Astrocyte (in vitro differentiated cells and primary cell): ENCODE measurements at regions not wholly inside any gene's neighbourhood (a gene's known extent, or its start where the extent isn't known, plus 50 kb on each side); places are given as distances from the start of the nearest gene placed in this dataset.

Experiments
- DNase-seq: peaks from one replicate; pipeline ENCODE4 v3.0.0-alpha.2; 2010; ENCODE audit warnings: low read depth
- FAIRE-seq: peaks from 2 replicates; lab custom pipeline; 2011; peaks lifted over from hg19 to GRCh38; lab: Jason Lieb, UNC
- H2AFZ ChIP-seq: 2 replicates; pipeline ENCODE4 v1.6.0; 2012; ENCODE audit warnings: low read depth, low read length, inconsistent platforms
- H3K27ac ChIP-seq: 2 replicates; pipeline ENCODE4 v1.5.1; 2011; ENCODE audit warnings: low read depth, low read length, inconsistent platforms
- H3K27me3 ChIP-seq: 2 replicates; pipeline ENCODE4 v1.6.0; 2011; ENCODE audit warnings: low read length, inconsistent platforms; ENCODE audit not compliant: insufficient read depth
- H3K36me3 ChIP-seq: 2 replicates; pipeline ENCODE4 v1.5.1; 2011; ENCODE audit warnings: low read length, inconsistent platforms; ENCODE audit not compliant: insufficient read depth
- H3K4me1 ChIP-seq: 2 replicates; pipeline ENCODE4 v1.5.1; 2011; ENCODE audit warnings: low read length, inconsistent platforms; ENCODE audit not compliant: insufficient read depth
- H3K4me2 ChIP-seq: 2 replicates; pipeline ENCODE4 v1.6.0; 2012; ENCODE audit warnings: low read length, inconsistent platforms
- H3K4me3 ChIP-seq: 2 replicates; pipeline ENCODE4 v1.5.1; 2011; ENCODE audit warnings: low read depth, mild to moderate bottlenecking, low read length, inconsistent platforms; ENCODE audit not compliant: insufficient read depth
- H3K79me2 ChIP-seq: 2 replicates; pipeline ENCODE4 v1.6.0; 2012; ENCODE audit warnings: mild to moderate bottlenecking, low read length, inconsistent platforms; ENCODE audit not compliant: insufficient read depth
- H3K9ac ChIP-seq: 2 replicates; pipeline ENCODE4 v1.6.0; 2012; ENCODE audit warnings: mild to moderate bottlenecking, low read length, inconsistent platforms
- H3K9me3 ChIP-seq: 2 replicates; pipeline ENCODE4 v1.5.1; 2012; ENCODE audit warnings: low read depth, mild to moderate bottlenecking, low read length, inconsistent platforms; ENCODE audit not compliant: insufficient read depth
- H4K20me1 ChIP-seq: 2 replicates; pipeline ENCODE4 v1.6.0; 2012; ENCODE audit warnings: low read length, inconsistent platforms; ENCODE audit not compliant: insufficient read depth
- H3K27ac Mint-ChIP-seq: one replicate; pipeline ENCODE4 v1.8.0; 2021; ENCODE audit warnings: mild to moderate bottlenecking, mixed read lengths; ENCODE audit not compliant: unreplicated experiment
- H3K27me3 Mint-ChIP-seq: one replicate; pipeline ENCODE4 v1.8.0; 2021; ENCODE audit warnings: low read depth, mixed read lengths; ENCODE audit not compliant: unreplicated experiment
- H3K36me3 Mint-ChIP-seq: one replicate; pipeline ENCODE4 v1.8.0; 2021; ENCODE audit warnings: low read depth, mixed read lengths; ENCODE audit not compliant: unreplicated experiment
- H3K4me1 Mint-ChIP-seq: one replicate; pipeline ENCODE4 v1.8.0; 2021; ENCODE audit warnings: low read depth, mixed read lengths; ENCODE audit not compliant: unreplicated experiment
- H3K4me3 Mint-ChIP-seq: one replicate; pipeline ENCODE4 v1.8.0; 2021; ENCODE audit warnings: mild to moderate bottlenecking, moderate library complexity, mixed read lengths; ENCODE audit not compliant: unreplicated experiment
- H3K9me3 Mint-ChIP-seq: one replicate; pipeline ENCODE4 v1.8.0; 2021; ENCODE audit warnings: mild to moderate bottlenecking, mixed read lengths; ENCODE audit not compliant: unreplicated experiment
- EZH2 ChIP-seq: IDR thresholded peaks from 2 replicates; pipeline ENCODE4 v1.6.1; 2012; ENCODE audit warnings: mild to moderate bottlenecking, low read length, inconsistent platforms; ENCODE audit not compliant: insufficient read depth
- TF ChIP-seq, protein P1 (sequence below): IDR thresholded peaks from 2 replicates; pipeline ENCODE4 v1.5.1; 2011; ENCODE audit warnings: low read depth, mild to moderate bottlenecking, inconsistent platforms, low read length, moderate library complexity; ENCODE audit not compliant: insufficient read depth

DNA sequence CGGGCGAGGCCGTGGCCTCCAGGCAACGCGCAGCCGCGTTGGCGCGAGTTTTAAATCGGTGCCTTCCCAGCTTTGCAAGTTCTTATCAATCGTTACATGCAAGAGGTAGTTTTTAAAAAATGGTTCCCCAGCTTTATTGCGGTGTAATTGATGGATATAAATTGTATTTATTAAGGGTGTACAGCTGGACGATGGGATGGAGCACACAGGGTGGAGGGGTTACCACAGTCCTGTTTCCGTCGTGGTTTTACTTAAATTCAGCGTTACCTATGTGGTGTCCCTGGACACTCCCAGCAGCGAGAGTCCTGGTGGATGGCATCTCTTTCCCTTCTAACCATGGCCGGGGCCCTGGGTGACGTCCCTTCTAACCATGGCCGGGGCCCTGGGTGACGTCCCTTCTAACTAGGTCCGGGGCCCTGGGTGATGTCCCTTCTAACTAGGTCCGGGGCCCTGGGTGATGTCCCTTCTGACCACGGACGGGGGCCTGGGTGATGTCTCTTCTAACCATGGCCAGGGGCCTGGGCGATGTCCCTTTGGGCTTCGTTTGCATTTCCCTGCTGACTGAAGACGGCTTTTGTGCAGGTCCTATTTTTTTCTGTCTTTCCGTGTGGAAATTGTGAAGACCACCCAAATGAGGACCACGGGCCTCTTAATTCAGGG, 97.9 kb downstream of the TNFAIP2 start:
- no peaks in the 10 kb centered on the region for H4K20me1 ChIP-seq
- Mint-ChIP-seq H3K27me3 (peaks cover 52% of the 10 kb centered on the region), H3K36me3 (no peaks in the 10 kb centered on the region), H3K4me1 (no peaks in the 10 kb centered on the region), H3K9me3 (no peaks in the 10 kb centered on the region), H3K27ac (no peak overlapping the region), H3K4me3 (no peak overlapping the region)
- H3K36me3 ChIP-seq: no peaks in the 10 kb centered on the region
- H3K4me1 ChIP-seq: no peaks in the 10 kb centered on the region
- H3K4me2 ChIP-seq: peak overlapping the region; percentile 70
- no peak overlapping the region for H3K9ac ChIP-seq
- peak overlapping the region; percentile 56 for H2AFZ ChIP-seq
- no peak overlapping the region for H3K27ac ChIP-seq
- no peaks in the 10 kb centered on the region for H3K79me2 ChIP-seq
- H3K27me3 ChIP-seq: peaks cover 51% of the 10 kb centered on the region
- no peak for FAIRE-seq
- DNase-seq: no peak
- no peak overlapping the region for H3K4me3 ChIP-seq
- TF ChIP-seq, protein P1, sequence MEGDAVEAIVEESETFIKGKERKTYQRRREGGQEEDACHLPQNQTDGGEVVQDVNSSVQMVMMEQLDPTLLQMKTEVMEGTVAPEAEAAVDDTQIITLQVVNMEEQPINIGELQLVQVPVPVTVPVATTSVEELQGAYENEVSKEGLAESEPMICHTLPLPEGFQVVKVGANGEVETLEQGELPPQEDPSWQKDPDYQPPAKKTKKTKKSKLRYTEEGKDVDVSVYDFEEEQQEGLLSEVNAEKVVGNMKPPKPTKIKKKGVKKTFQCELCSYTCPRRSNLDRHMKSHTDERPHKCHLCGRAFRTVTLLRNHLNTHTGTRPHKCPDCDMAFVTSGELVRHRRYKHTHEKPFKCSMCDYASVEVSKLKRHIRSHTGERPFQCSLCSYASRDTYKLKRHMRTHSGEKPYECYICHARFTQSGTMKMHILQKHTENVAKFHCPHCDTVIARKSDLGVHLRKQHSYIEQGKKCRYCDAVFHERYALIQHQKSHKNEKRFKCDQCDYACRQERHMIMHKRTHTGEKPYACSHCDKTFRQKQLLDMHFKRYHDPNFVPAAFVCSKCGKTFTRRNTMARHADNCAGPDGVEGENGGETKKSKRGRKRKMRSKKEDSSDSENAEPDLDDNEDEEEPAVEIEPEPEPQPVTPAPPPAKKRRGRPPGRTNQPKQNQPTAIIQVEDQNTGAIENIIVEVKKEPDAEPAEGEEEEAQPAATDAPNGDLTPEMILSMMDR: no peak
- TF ChIP-seq EZH2: peak; percentile 51
- H3K9me3 ChIP-seq: peaks cover 5% of the 10 kb centered on the region

DNA sequence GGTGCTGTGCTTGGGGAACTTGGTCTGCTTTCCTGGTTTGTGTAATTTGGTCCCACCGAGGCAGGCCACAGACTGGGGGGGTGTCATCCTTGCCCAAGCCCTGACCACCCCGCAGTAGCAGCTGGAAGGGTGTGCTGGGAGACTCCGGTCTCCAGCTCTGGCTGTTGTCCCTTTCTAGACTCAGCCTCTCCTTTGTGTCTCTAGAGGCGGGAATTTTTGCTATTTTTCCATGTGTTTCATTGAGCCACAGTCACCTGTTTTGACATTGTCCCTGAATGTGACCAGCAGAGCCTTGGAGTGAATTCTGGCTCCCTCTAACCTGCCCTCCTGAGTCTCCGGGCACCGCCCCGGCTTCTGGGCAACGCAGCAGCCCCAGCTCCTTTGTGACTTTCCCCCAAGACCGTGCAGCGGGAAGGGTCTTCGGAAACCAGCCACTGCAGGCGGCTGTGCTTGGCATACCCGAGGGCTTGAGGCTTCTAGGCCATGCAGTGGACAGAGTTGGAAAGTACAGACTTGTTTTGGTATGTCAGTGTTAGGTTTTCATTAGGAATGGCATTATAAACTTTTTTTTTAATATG, 98.6 kb downstream of the TNFAIP2 start:
- DNase-seq: no peak
- Histone ChIP-seq H3K4me2 (no peak overlapping the region), H3K36me3 (no peaks in the 10 kb centered on the region), H3K27ac (no peak overlapping the region), H3K9ac (no peak overlapping the region), H3K9me3 (peaks cover 5% of the 10 kb centered on the region), H3K4me1 (no peaks in the 10 kb centered on the region), H3K27me3 (peaks cover 55% of the 10 kb centered on the region), H3K79me2 (no peaks in the 10 kb centered on the region), H2AFZ (no peak overlapping the region), H3K4me3 (no peak overlapping the region), H4K20me1 (no peaks in the 10 kb centered on the region)
- no peak for TF ChIP-seq EZH2
- TF ChIP-seq, protein P1: no peak
- H3K27me3 Mint-ChIP-seq: peaks cover 57% of the 10 kb centered on the region
- no peak for FAIRE-seq
- no peaks in the 10 kb centered on the region for H3K36me3 Mint-ChIP-seq
- H3K4me3 Mint-ChIP-seq: no peak overlapping the region
- H3K27ac Mint-ChIP-seq: no peak overlapping the region
- no peaks in the 10 kb centered on the region for H3K4me1 Mint-ChIP-seq
- H3K9me3 Mint-ChIP-seq: no peaks in the 10 kb centered on the region

- Histone ChIP-seq H3K27ac (no peak overlapping the region), H3K79me2 (no peaks in the 10 kb centered on the region), H4K20me1 (no peaks in the 10 kb centered on the region), H3K9ac (no peak overlapping the region), H3K27me3 (peaks cover 52% of the 10 kb centered on the region), H3K36me3 (no peaks in the 10 kb centered on the region), H3K4me3 (no peak overlapping the region), H3K9me3 (no peaks in the 10 kb centered on the region), H2AFZ (no peak overlapping the region), H3K4me2 (no peak overlapping the region), H3K4me1 (no peaks in the 10 kb centered on the region)
- FAIRE-seq (no peak), DNase-seq (no peak)
- H3K9me3 Mint-ChIP-seq: no peaks in the 10 kb centered on the region
- TF ChIP-seq EZH2: no peak
- TF ChIP-seq, protein P1: no peak
- no peaks in the 10 kb centered on the region for H3K36me3 Mint-ChIP-seq
- H3K4me1 Mint-ChIP-seq: no peaks in the 10 kb centered on the region
- peaks cover 64% of the 10 kb centered on the region for H3K27me3 Mint-ChIP-seq
- H3K27ac Mint-ChIP-seq: no peak overlapping the region
- H3K4me3 Mint-ChIP-seq: no peak overlapping the region
Observed at GRCh38 chr14:103223818-103224352, 100.6 kb downstream of the TNFAIP2 start.
